ENCODE measurements at regions not wholly inside any gene's neighbourhood (a gene's known extent, or its start where the extent isn't known, plus 50 kb on each side); places are given as distances from the start of the nearest gene placed in this dataset.
"Not testable (repeated sequence)": the region's sequence is repeated elsewhere in the genome, so short reads cannot be mapped to it uniquely, and the experiment has no call there.

- not testable (repeated sequence) for TF ChIP-seq POLR2A, POLR2AphosphoS5, TAF1 (IDR thresholded peaks at IDR 0.05; ENCODE audit: low read depth, low read length)
Measured at GRCh38 chr1:851398-851797, 72.3 kb upstream of the SAMD11 start.
